HG02798 (cell line): ENCODE measurements at regions not wholly inside any gene's neighbourhood (a gene's known extent, or its start where the extent isn't known, plus 50 kb on each side); places are given as distances from the start of the nearest gene placed in this dataset.

Source experiments
- ATAC-seq: cut with Tn5 transposase; IDR thresholded peaks from one replicate; pipeline ENCODE4 v1.9.1; 2021; ENCODE audit warnings: mild to moderate bottlenecking; ENCODE audit not compliant: unreplicated experiment, poor library complexity

GRCh38 chr5:109917154-109917546 is 227.4 kb downstream of the MAN2A1 start:
- ATAC-seq, result no peak

- no peak for ATAC-seq
Measured at GRCh38 chr5:109917966-109918365, 228.2 kb downstream of the MAN2A1 start.

- no peak for ATAC-seq
Measured at GRCh38 chr5:109920736-109921135, 231.0 kb downstream of the MAN2A1 start.

DNA sequence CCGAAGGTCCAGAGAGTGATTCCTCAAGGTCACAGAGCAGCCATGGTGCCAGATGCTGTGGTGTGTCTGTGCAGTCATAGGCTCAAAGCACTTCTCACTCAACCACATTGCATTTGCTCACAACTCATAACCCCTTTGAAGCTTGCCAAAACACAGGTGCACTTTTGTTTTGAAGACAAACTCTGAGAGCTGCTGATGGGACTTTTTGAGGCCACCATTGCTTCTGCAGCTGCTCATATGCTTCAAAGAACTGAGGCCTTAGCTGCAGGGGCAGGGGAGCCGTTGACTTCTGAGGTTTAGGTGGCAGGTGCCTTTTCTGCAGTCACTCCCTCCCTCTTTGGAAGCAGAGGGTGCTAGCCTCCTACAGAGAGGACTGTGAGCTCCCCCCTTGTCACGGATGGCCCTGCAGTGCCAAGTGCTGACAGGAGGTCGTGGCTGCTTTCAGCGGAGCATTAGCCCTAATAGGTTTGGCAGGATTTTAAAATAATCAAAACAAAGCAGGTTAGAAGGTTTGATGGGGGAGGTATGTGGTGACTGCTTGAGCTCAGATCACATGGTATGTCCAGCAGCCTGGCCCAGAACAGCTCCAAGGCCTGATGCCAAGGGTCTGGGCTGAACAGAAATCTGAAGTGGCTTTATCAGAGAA is 232.1 kb downstream of the MAN2A1 start:
- ATAC-seq, result peak; percentile 86

GRCh38 chr5:109922381-109922995 is 232.8 kb downstream of the MAN2A1 start:
- ATAC-seq, result no peak

DNA sequence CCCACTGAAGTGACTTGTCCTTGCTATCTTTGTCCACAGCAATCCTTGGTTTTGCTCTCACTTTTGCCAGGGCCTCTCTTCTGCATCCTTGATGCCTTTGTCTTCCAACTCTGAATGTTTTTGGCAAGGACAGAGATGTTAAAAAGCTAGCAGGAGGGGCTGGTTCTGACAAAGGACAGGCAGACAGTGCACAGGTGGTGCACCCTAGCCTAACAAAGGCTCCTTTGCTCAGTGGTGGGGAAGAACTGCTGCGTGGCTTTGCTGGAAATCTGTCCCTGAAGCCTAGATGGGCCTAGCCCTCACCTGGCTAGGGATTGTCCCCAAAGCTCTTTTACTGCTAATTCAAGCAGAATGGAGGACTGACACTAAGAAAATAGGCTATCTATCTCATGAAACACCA is 233.5 kb downstream of the MAN2A1 start:
- ATAC-seq, result no peak

GRCh38 chr5:109924237-109925107 is 234.7 kb downstream of the MAN2A1 start:
- ATAC-seq, result no peak

DNA sequence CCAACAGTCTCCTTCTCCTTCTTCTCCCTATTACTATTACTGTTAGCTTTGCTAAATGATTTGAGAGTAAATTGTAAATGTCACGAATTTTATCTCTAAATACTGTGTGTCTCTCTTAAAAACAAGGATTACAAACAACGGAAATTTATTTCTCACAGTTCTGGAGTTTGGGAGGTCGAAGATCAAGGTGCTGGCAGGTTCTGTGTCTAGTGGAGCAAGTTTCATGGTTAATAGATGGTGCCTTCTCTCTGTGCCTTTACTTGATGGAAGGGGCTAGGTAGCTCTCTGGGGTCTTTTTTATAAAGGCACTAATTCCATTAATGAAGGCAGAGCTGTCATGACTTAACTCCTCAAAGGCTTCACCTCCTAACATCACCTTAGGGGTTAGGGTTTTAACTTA is 237.9 kb downstream of the MAN2A1 start:
- ATAC-seq, result no peak

DNA sequence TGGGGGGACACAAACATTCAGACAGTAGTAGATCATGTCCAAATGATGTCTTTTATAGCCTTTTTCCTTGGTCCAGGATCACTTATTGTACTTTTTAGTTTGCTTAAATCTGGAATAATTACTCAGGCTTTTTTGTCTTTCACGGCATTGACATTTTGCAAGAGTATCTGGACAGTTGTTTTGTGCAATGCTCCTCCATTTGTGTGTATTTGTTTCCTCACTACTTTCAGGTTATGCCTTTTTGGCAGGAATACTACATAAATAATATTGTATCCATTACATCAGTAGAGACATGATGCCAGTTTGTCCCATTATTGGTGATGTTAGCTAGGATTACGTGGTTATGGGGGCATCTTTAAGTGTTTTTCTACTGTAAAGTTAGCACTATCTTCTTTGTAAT is 238.3 kb downstream of the MAN2A1 start:
- ATAC-seq, result no peak

GRCh38 chr5:109928811-109929210 is 239.1 kb downstream of the MAN2A1 start:
- ATAC-seq, result no peak

DNA sequence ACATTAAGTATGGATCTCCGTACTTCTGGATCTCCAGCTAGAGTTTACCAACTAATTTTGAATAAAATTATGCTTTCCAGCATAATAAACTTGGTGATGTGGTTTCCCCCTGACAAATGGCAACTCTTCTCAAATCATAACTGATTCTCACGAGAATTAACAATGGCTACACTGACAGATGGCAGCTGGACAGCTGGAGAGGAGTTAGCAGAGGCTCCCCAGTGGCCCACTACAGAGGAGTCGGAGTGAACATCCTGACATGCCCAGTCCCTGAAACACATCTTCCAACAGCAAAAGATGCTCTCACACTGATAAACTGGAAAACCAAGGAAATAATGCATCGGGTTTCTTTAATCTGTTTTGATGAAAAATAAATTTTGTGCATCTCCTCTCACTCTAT is 239.6 kb downstream of the MAN2A1 start:
- ATAC-seq, result no peak

DNA sequence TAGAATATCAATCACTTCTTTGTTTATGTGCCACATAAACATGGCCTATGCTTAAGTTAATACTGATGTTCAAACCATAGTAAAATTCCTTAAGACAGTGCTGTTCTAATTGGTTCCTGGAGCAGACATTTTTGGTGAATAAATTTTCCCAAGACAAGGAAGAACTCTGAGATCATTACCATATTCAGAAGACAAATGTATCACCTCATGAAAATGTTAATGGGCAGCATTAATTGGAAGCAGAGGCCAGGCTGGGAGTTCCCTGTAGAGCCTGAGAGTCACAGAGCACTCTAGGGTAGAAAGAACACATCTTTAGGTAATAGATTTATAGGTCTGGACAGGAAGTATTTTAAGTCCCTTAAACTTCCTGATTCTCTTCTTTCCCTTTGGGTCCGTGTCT is 240.2 kb downstream of the MAN2A1 start:
- ATAC-seq, result no peak

- peak; percentile 62 for ATAC-seq
Measured at GRCh38 chr5:109931049-109931780, 241.5 kb downstream of the MAN2A1 start.

GRCh38 chr5:109935833-109936490 is 246.2 kb downstream of the MAN2A1 start:
- ATAC-seq, result no peak

DNA sequence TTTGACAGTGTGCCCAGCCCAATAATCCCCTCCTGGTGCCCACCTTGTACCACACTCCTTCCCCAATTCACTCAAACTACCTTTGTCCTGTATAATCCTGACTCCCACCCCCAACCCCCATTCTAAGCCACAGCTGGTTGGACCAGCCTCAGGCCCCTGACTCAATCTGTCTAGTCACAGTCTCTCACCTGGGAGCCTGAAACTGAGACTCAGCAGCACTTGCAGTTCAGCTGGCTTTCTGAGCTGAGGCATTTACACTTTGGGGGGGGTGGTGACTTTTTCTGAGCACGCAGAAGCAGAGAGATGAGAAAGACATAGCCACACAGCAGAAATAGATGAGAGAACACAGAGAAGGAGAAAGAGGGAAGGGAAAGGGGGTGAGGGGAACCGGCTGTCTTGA is 247.3 kb downstream of the MAN2A1 start:
- ATAC-seq, result peak; percentile 95

DNA sequence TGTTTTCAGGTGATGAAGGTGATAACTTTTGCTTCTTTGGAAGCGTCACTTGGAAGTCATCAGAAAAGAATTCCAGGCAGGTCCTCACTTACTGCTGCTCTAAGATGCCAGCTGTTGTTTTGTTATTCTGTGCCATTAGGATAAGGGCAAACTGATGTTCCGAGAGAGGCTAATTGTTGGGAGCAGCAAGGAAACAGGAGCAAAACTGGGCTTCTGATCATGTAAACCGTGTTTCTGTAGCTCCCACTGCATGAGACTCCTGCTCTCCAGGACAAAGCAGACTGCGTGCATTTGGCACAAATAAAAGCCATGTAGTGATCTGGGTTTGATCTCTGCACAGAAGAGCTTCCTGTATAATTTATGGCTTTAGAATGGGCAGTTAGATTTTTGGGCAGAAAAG is 248.2 kb downstream of the MAN2A1 start:
- ATAC-seq, result no peak

- ATAC-seq, result no peak
Measured at GRCh38 chr5:109938453-109938852, 248.7 kb downstream of the MAN2A1 start.

GRCh38 chr5:109939116-109939682 is 249.5 kb downstream of the MAN2A1 start:
- ATAC-seq, result no peak

DNA sequence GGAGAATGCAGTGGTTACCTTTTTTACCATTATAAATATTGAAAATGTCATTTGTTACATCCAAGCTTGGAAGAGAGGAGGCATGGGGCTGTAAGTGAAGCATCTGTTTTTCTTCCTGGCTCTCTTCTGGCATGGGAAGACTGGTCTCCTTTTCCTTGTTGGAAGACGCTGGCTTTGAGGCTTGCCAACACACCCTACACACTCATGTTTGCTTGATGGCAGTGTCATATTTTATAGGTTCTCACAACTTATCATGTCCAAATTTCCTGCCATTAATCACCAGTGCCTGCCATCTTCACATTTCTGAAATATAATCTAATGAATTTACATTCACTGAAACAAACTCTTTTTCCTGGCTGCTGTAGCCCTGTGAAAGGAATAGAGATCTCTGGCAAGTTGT is 252.9 kb downstream of the MAN2A1 start:
- ATAC-seq, result no peak

DNA sequence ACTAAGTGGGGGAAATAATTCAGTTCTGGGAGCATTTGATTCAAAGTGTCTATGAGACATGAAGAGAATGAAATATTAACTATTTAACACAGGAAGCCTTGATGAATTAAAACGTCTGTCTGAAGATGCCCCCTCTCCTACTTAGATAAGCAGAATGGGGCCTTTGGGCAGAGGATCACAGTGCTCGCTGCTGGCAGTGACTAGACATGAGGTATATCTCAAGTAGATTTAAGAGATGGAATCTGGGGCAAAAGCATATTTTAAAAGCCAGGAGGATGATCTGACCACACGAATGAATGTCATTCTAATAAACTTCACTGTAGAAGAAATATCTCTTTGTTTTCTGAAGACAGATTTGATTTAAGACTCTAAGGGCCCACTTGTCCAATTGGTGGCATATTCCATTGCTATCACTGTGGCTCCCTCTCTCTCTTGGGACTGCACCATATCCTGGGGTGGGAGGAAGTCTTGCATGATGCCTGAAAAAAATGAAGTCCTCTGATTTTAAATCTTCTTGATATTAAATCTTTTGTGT is 254.0 kb downstream of the MAN2A1 start:
- no peak for ATAC-seq
